ENCODE measurements at regions not wholly inside any gene's neighbourhood (a gene's known extent, or its start where the extent isn't known, plus 50 kb on each side); places are given as distances from the start of the nearest gene placed in this dataset.

GRCh38 chr7:25308906-25309705 lies 80.8 kb upstream of the NPVF start:
- no peak for DNase-seq

GRCh38 chr7:25310896-25311295 lies 82.6 kb upstream of the NPVF start:
- no peaks in the 10 kb centered on the region for H3K27me3 ChIP-seq (ENCODE audit: insufficient read depth, low read depth, severe bottlenecking)
- no peak for TF ChIP-seq CTCF (IDR thresholded peaks at IDR 0.05; ENCODE audit: low read depth, low read length)

More at GRCh38 chr7:25308906-25309705, 80.8 kb upstream of the NPVF start:
- no peaks in the 10 kb centered on the region for H3K27me3 ChIP-seq (ENCODE audit: insufficient read depth, low read depth, severe bottlenecking)
- no peak overlapping the region for H3K4me3 ChIP-seq (ENCODE audit: low read depth, low read length)
- H3K27ac ChIP-seq, result no peak overlapping the region
- no peaks in the 10 kb centered on the region for H3K36me3 ChIP-seq
- no peaks in the 10 kb centered on the region for H3K9me3 ChIP-seq (ENCODE audit: severe bottlenecking)
- no peak for TF ChIP-seq CTCF (IDR thresholded peaks at IDR 0.05; ENCODE audit: low read depth, low read length)

GRCh38 chr7:25311346-25311745 lies 83.1 kb upstream of the NPVF start:
- Histone ChIP-seq H3K9me3 (ENCODE audit: severe bottlenecking) (no peaks in the 10 kb centered on the region), H3K36me3 (no peaks in the 10 kb centered on the region), H3K27ac (no peak overlapping the region), H3K27me3 (ENCODE audit: insufficient read depth, low read depth, severe bottlenecking) (no peaks in the 10 kb centered on the region), H3K4me3 (ENCODE audit: low read depth, low read length) (no peak overlapping the region)
- no peak for DNase-seq
- no peak for TF ChIP-seq CTCF (IDR thresholded peaks at IDR 0.05; ENCODE audit: low read depth, low read length)

More at GRCh38 chr7:25310896-25311295, 82.6 kb upstream of the NPVF start:
- no peak for DNase-seq
- no peaks in the 10 kb centered on the region for H3K36me3 ChIP-seq
- H3K27ac ChIP-seq, result no peak overlapping the region
- H3K4me3 ChIP-seq (ENCODE audit: low read depth, low read length), result no peak overlapping the region
- H3K9me3 ChIP-seq (ENCODE audit: severe bottlenecking), result no peaks in the 10 kb centered on the region

- TF ChIP-seq CTCF (IDR thresholded peaks at IDR 0.05; ENCODE audit: low read depth, low read length), result no peak
- Histone ChIP-seq H3K27me3 (ENCODE audit: insufficient read depth, low read depth, severe bottlenecking) (no peaks in the 10 kb centered on the region), H3K36me3 (no peaks in the 10 kb centered on the region), H3K4me3 (ENCODE audit: low read depth, low read length) (no peak overlapping the region), H3K9me3 (ENCODE audit: severe bottlenecking) (no peaks in the 10 kb centered on the region), H3K27ac (no peak overlapping the region)
- no peak for DNase-seq
These were observed 84.7 kb upstream of the NPVF start for GRCh38 chr7:25312968-25313367.

- DNase-seq, result no peak
- Histone ChIP-seq H3K4me3 (ENCODE audit: low read depth, low read length) (no peak overlapping the region), H3K27ac (no peak overlapping the region), H3K36me3 (no peaks in the 10 kb centered on the region), H3K27me3 (ENCODE audit: insufficient read depth, low read depth, severe bottlenecking) (no peaks in the 10 kb centered on the region), H3K9me3 (ENCODE audit: severe bottlenecking) (no peaks in the 10 kb centered on the region)
- TF ChIP-seq CTCF (IDR thresholded peaks at IDR 0.05; ENCODE audit: low read depth, low read length), result no peak
These were observed 85.2 kb upstream of the NPVF start for GRCh38 chr7:25313526-25313925.

Measured in WERI-Rb-1 (cell line).